Loucy (cell line): ENCODE measurements at regions not wholly inside any gene's neighbourhood (a gene's known extent, or its start where the extent isn't known, plus 50 kb on each side); places are given as distances from the start of the nearest gene placed in this dataset.

Experiments used
- H2AFZ ChIP-seq: fragments of 200-600 bp; sonication (generic); 2 replicates; pipeline ENCODE4 v1.6.0; 2016; ENCODE audit warnings: antibody characterized with exemption, mild to moderate bottlenecking, low read length, moderate library complexity
- H3F3A ChIP-seq: fragments of 200-600 bp; 2 replicates; pipeline ENCODE4 v1.6.0; 2016; ENCODE audit warnings: antibody characterized with exemption, low read depth, mild to moderate bottlenecking
- H3K27me3 ChIP-seq: fragments of 200-600 bp; sonication (generic); 2 replicates; pipeline ENCODE4 v1.6.1; 2014; ENCODE audit warnings: low read length, mild to moderate bottlenecking; ENCODE audit not compliant: insufficient read depth, poor library complexity, severe bottlenecking
- H3K36me3 ChIP-seq: fragments of 200-600 bp; sonication (generic); 2 replicates; pipeline ENCODE4 v1.6.1; 2016; ENCODE audit warnings: low read length; ENCODE audit not compliant: insufficient read depth
- H3K4me1 ChIP-seq: fragments of 200-600 bp; sonication (generic); 2 replicates; pipeline ENCODE4 v1.5.1; 2014; ENCODE audit warnings: low read length, mild to moderate bottlenecking; ENCODE audit not compliant: insufficient read depth, poor library complexity, severe bottlenecking
- H3K4me2 ChIP-seq: fragments of 200-600 bp; sonication (generic); 2 replicates; pipeline ENCODE4 v1.6.0; 2014; ENCODE audit warnings: antibody characterized with exemption, low read length, low read depth, mild to moderate bottlenecking; ENCODE audit not compliant: poor library complexity, severe bottlenecking
- H3K4me3 ChIP-seq: fragments of 200-600 bp; sonication (generic); 2 replicates; pipeline ENCODE4 v1.5.1; 2014; ENCODE audit warnings: low read length, mild to moderate bottlenecking, mixed read lengths; ENCODE audit not compliant: poor library complexity, severe bottlenecking
- H3K79me2 ChIP-seq: fragments of 200-600 bp; sonication (generic); 2 replicates; pipeline ENCODE4 v1.6.1; 2014; ENCODE audit warnings: low read length; ENCODE audit not compliant: insufficient read depth
- H3K9ac ChIP-seq: fragments of 200-600 bp; sonication (generic); 2 replicates; pipeline ENCODE4 v1.6.0; 2014; ENCODE audit warnings: mild to moderate bottlenecking, low read depth, low read length, moderate library complexity; ENCODE audit not compliant: poor library complexity, severe bottlenecking
- H3K9me2 ChIP-seq: fragments of 200-600 bp; sonication (generic); replicated peaks from 2 replicates; pipeline ENCODE4 v1.6.1; 2016; ENCODE audit warnings: low read depth, low read length, mixed read lengths
- H3K9me3 ChIP-seq: fragments of 200-600 bp; sonication (generic); 2 replicates; pipeline ENCODE4 v1.6.1; 2014; ENCODE audit warnings: mild to moderate bottlenecking, antibody characterized with exemption, low read length, low read depth; ENCODE audit not compliant: insufficient read depth
- H4K20me1 ChIP-seq: fragments of 200-600 bp; sonication (generic); 2 replicates; pipeline ENCODE4 v1.6.0; 2014; ENCODE audit warnings: antibody characterized with exemption, low read length, mild to moderate bottlenecking; ENCODE audit not compliant: insufficient read depth, poor library complexity, severe bottlenecking
- EZH2phosphoT487 ChIP-seq: fragments of 200-600 bp; IDR thresholded peaks from 2 replicates; pipeline ENCODE4 v1.6.1; 2018; ENCODE audit warnings: antibody characterized with exemption, mild to moderate bottlenecking, moderate library complexity, borderline replicate concordance
- TF ChIP-seq, protein P1 (sequence below): fragments of 200-600 bp; sonication (generic); conservative IDR thresholded peaks from 2 replicates; pipeline ENCODE4 v1.5.1; 2014; ENCODE audit warnings: mild to moderate bottlenecking, antibody characterized with exemption, low read length

DNA sequence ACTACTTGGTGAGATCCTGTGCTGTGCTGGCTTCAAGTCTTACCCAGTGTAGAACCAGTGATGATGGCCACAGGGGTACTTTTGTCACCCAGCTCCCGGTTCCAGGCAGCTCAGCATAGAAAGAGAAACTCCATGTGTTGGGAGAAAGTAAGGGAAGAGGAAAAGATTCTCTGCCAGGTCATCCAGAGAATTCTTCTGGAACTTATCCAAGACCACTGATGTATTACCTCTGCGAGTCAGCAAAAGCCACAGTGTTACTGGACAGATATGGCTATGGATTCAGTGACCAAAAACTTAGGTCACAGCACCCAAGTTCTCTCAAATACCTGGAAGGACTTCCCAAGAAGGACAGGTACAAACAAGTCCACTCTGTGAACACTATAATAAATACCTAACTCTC lies 399.5 kb upstream of the MIR17HG start:
- Histone ChIP-seq H3K4me2 (no peak overlapping the region), H3K9me2 (no peaks in the 10 kb centered on the region), H3K27me3 (no peaks in the 10 kb centered on the region), H3K79me2 (no peaks in the 10 kb centered on the region), H2AFZ (no peak overlapping the region), H3K9ac (no peak overlapping the region), H3K4me1 (no peaks in the 10 kb centered on the region), H3K36me3 (no peaks in the 10 kb centered on the region), H4K20me1 (no peaks in the 10 kb centered on the region), H3F3A (no peaks in the 10 kb centered on the region), H3K4me3 (no peak overlapping the region), H3K9me3 (no peaks in the 10 kb centered on the region)
- no peak for TF ChIP-seq EZH2phosphoT487
- TF ChIP-seq, protein P1, sequence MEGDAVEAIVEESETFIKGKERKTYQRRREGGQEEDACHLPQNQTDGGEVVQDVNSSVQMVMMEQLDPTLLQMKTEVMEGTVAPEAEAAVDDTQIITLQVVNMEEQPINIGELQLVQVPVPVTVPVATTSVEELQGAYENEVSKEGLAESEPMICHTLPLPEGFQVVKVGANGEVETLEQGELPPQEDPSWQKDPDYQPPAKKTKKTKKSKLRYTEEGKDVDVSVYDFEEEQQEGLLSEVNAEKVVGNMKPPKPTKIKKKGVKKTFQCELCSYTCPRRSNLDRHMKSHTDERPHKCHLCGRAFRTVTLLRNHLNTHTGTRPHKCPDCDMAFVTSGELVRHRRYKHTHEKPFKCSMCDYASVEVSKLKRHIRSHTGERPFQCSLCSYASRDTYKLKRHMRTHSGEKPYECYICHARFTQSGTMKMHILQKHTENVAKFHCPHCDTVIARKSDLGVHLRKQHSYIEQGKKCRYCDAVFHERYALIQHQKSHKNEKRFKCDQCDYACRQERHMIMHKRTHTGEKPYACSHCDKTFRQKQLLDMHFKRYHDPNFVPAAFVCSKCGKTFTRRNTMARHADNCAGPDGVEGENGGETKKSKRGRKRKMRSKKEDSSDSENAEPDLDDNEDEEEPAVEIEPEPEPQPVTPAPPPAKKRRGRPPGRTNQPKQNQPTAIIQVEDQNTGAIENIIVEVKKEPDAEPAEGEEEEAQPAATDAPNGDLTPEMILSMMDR = no peak

DNA sequence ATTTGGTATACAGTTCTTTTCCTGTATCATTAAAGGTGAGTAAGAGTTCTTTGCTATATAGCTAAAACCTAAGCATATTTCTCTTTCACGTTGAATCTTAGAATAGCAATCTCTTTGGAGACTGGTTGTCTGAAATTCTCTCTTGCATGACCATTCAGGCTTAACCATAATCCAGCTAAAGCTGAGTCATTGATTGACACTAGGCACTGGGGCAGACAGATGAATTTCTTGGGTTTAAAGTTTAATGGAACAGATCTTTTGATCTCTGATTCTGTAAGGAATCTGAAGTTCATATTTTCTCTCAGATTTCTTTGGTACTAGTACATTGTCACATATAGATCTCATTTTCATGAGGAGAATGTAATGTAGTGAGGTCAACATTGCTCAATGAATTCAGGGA lies 397.3 kb upstream of the MIR17HG start:
- Histone ChIP-seq H3K4me3 (no peak overlapping the region), H3K4me2 (no peak overlapping the region), H4K20me1 (no peaks in the 10 kb centered on the region), H3K4me1 (no peaks in the 10 kb centered on the region), H3K36me3 (no peaks in the 10 kb centered on the region), H3K9me2 (no peaks in the 10 kb centered on the region), H3K9me3 (no peaks in the 10 kb centered on the region), H3K27me3 (no peaks in the 10 kb centered on the region), H3K9ac (no peak overlapping the region), H3K79me2 (no peaks in the 10 kb centered on the region), H3F3A (no peaks in the 10 kb centered on the region), H2AFZ (no peak overlapping the region)
- TF ChIP-seq, protein P1 = no peak
- no peak for TF ChIP-seq EZH2phosphoT487

DNA sequence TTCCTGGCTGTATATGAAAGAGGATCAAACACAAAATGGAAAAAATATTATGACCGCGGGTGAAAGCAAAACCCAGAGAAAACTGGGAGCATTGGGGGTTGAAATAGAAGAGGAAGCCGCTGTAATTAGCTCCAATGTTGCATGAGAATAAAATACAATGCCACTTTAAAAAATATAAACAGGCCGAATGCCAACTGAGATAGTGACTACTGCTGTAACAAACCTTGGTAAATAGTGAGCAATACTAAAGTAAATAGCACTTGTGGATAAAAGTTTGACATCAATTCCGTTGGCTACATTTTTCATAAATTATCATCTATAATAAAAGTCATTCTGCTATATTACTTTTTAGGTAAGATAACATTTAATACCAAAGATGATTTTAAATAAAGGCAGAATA lies 395.8 kb upstream of the MIR17HG start:
- Histone ChIP-seq H3K4me2 (no peak overlapping the region), H3K4me3 (no peak overlapping the region), H2AFZ (no peak overlapping the region), H3K27me3 (no peaks in the 10 kb centered on the region), H3K4me1 (no peaks in the 10 kb centered on the region), H3F3A (no peaks in the 10 kb centered on the region), H3K79me2 (no peaks in the 10 kb centered on the region), H3K9me3 (no peaks in the 10 kb centered on the region), H3K9ac (no peak overlapping the region), H4K20me1 (no peaks in the 10 kb centered on the region), H3K9me2 (no peaks in the 10 kb centered on the region), H3K36me3 (no peaks in the 10 kb centered on the region)
- TF ChIP-seq EZH2phosphoT487 = no peak
- TF ChIP-seq, protein P1 = no peak
